NCI-H82 treated with DMSO at 0.1 percent for 48 hours (cell line): ENCODE measurements at regions not wholly inside any gene's neighbourhood (a gene's known extent, or its start where the extent isn't known, plus 50 kb on each side); places are given as distances from the start of the nearest gene placed in this dataset.
"Not testable (repeated sequence)": the region's sequence is repeated elsewhere in the genome, so short reads cannot be mapped to it uniquely, and the experiment has no call there.

Experiments used
- DNase-seq: peaks from one replicate; lab custom pipeline; 2025; ENCODE audit not compliant: unreplicated experiment; lab: John Stamatoyannopoulos, UW

DNA sequence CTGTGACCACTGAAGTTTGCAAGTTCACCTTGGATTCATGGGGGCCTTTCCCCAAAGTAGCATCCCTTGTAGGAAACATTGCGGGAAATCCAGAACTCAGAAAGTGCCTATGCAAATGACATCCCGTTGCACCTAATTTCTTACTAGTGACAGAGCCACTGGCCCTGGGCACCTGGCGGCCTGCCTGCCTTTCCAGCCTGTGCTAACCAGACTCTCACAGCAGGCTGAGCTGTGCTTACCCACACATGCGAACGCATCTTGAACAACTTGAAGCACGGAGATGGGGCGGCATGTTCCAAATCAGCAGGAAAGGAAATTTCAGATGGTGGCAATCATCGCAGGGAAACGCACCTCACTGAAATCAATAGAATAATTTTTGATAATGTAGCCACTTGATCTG is 405.8 kb downstream of the TMEM182 start:
- DNase-seq, result no peak

- no peak for DNase-seq
Observed at GRCh38 chr2:103169861-103170260, 408.0 kb downstream of the TMEM182 start.

GRCh38 chr2:103172821-103173220 is 411.0 kb downstream of the TMEM182 start:
- DNase-seq, result no peak

DNA sequence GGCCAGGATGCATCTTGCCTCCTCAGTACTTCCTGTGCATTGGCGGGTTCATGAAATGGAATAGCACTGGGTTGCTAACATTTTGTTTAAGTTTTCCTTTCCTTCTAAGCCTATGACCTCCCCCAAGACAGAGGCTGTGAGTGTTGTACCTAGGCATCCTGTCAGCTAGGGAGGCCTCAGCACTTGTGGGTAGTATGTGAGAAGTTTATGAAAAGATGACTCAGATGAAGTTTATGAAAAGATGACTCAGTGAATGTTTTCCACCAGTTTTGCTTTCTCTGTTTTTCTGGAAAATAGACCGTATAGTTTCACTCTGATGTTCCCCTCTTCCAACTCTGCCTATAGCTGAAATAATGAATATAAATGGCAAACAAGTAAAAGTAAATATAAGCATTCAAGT is 412.9 kb downstream of the TMEM182 start:
- no peak for DNase-seq

DNA sequence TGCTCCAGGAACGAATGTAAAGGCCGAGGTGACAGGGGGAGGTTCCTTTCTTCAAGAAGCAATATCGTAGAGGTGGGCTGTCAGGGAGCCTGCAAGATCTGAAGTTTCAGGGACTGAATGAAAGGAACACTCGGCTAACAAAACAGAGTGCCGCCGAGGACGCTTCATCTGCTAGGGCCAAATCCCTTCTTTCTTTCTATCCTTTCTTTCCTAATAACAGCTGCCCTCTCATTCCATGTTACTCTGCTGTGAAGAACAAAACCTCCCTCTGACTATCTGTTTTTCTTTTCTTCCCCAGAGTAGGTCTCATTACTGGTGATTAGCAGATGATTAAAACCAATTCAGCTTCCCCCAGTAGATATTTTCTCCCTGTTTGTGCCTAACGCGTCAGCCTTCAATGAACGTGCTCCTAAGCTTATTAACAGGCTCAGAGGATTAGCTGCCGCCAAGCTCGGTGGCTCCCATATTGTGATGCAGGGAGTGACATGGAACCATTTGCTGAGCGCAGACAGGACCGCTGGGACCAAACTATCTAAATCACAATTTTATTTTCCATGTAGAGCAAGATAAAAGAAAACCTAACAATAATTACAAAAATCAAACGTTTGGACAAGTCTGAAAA is 414.6 kb downstream of the TMEM182 start:
- DNase-seq, result peak; percentile 95

- DNase-seq, result no peak
Observed at GRCh38 chr2:103179798-103180197, 418.0 kb downstream of the TMEM182 start.

DNA sequence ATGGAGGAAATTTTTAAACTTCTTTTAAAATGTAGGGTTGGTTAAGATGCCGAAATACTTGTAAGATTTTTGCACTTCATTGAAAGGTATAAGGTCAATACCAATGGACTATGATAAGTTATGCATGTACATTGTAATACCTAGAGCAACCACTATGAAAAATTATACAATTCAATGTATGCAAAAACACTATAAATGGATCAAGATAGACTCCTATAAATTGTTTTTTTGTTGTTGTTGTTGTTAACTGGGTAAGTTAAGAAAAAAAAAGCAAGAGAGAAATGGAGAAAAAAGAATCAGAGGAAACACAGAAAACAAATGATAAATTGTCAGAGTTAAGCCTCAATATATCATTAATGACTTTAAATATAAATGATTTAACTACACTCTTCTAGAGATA is 421.2 kb downstream of the TMEM182 start:
- DNase-seq, result no peak

DNA sequence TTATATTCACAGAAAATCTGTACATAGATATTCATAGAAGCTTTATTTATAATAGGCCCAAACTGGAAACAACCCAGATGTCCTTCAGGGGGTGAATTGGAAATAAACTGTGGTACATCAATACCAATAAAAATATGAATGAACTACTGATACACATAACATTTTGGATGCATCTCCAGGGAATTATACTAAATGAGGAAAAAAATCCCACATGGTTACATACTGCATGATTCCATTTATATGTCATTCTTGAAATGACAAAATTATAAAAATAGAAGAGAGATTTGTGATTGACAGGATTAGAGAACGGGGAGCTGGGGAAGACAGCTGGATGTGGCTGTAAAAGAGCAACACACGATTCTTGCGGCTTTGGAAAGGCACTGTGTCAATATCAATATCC is 435.0 kb downstream of the TMEM182 start:
- DNase-seq, result no peak

DNA sequence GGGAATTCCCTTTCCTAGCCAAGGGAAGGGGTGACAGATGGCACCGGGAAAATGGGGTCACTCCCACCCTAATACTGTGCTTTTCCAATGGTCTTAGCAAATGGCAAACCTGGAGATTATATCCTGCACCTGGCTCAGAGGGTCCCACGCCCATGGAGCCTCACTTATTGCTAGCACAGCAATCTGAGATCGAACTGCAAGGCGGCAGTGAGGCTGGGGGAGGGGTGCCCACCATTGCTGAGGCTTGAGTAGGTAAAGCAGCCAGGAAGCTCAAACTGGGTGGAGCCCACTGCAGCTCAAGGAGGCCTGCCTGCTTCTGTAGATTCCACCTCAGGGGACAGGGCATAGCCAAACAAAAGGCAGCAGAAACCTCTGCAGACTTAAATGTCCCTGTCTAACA is 438.9 kb downstream of the TMEM182 start:
- DNase-seq, result not testable (repeated sequence)

GRCh38 chr2:103208916-103209315 is 447.1 kb downstream of the TMEM182 start:
- no peak for DNase-seq

DNA sequence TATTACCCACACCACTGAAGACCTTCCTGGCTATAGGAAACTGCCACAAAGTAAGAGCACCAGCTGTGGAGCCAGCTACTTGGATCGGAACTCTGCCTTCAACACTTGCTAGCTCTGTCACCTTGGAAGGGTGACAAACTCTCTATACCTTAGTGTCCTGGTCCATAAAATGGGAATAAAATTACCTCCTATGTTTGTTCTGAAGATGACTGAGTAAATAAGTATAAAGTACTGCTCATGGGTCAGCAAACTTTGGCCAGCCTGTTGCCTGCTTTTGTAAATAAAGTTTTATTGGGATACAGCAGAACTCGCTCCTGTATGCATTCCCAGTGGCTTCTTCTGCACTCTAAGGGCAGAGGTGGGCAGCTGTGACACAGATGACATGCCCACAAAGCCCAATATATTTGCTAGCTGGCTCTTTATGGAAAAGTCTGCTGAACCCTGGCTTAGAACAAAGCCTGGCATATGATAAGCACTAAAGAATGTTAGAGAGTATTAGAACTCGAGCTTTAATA is 451.3 kb downstream of the TMEM182 start:
- DNase-seq, result no peak

DNA sequence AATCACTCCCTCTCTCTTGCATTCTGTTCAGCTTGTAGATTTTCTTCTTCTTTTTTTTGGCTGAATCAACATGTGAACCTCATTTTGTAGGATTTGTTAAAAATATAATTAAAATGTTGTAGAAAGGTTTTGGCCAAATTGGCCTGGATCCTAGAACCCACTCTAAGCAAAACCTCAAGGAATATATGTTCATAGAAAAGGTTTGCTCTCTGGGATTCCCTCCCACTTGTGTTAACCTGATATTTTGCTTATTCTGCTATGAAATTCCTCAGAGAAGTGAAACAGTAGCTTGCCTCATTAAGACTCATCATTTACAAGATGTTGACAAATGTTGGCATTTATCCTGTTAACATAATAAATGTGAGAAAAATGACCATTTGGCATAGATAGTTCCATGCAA is 456.7 kb downstream of the TMEM182 start:
- DNase-seq, result no peak

DNA sequence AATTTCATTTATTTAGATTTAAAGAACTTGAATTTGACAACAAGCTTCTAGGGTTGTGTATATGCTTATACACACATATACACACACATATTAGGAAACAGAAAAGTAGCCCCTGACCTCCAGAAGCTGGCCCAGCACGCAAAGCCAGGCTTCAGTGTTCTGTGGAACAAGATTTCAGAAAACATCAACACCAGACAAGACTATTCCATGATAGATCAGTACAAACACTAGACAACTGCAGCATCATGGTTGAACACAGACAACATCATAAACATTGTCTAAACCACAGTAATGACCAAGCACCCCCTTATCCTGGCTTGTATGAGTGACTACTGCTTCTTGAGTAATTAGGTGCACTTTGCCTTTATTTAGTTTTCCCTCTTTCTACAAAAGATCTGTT is 457.6 kb downstream of the TMEM182 start:
- no peak for DNase-seq

- DNase-seq, result no peak
Observed at GRCh38 chr2:103222969-103223368, 461.1 kb downstream of the TMEM182 start.

GRCh38 chr2:103230796-103231195 is 469.0 kb downstream of the TMEM182 start:
- DNase-seq, result no peak

- DNase-seq, result no peak
Observed at GRCh38 chr2:103232865-103233264, 471.0 kb downstream of the TMEM182 start.

DNA sequence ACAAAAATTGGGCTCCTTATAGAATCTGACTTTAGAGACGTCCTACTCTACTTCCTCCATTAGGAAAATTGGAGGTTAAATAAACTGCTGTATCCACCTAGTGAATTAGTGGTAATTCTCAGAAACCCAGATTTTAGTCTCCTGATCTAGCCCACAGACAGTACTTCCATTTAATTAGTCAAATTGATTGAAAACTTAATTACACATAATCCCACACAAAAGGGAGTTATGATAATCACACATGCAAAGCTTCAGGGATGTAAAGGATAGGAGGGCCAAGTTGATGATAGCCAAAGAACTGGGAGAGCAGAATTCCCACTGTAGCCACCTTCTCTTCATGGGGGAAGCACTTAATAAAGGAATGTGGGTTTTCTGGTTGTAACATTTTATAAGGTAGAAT is 471.9 kb downstream of the TMEM182 start:
- DNase-seq, result no peak

DNA sequence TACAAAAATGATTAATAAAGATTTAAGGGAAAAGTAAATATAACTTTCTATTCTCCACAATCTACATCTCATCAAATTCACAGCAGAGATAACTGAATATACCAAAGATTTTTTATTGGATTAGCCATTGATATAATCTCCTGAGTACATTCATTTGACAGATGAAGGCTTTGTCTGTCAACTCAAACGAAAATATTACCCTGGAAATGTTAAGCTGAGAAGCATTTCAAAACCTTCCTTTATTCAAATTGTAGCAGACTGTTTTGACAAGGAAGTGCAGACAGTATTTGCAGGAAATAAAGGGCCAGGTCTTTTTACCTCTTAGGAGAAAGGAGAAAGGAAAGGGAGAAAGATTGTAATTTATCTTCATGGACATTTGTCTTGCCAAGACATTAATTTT is 473.5 kb downstream of the TMEM182 start:
- no peak for DNase-seq

DNA sequence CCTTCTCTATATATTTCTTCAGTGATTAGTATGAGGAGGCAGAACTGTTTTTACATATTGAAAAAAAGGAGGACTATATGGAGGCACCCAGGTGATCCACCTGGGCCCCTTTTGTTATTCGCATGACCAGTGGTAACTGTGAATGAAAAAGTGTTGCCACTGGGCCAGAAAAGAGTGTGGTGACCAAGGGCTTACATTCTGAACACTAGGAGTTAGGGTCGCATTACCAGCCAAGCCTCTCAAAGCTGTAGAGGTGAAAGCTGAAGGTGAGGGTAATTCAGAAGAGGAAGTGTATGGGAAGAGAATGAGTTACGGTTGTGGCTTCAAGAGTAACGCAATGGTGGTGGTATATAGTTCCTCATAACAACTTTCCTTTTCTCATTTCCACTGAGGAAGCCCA is 487.6 kb downstream of the TMEM182 start:
- DNase-seq, result no peak

- DNase-seq, result no peak
Observed at GRCh38 chr2:103252781-103253180, 490.9 kb downstream of the TMEM182 start.

DNA sequence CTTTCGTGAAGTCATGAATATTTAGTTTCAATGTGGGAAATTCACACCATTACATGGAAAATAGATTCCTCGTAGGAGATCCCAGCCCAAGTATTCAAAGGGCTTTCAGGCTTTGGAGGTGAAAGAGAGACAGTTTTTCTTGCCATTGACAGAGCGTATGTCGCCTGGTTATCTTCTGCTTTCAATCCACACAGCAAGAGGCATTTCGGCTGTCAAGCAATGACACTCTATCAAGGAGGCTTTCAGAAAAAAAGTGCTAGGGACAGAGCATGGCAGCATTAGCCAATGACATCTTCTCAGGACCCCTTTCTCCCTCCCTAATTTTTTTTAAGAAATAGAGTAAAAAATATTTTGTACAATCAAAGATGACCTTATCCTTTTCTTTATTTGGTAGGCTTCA is 492.8 kb downstream of the TMEM182 start:
- no peak for DNase-seq

DNA sequence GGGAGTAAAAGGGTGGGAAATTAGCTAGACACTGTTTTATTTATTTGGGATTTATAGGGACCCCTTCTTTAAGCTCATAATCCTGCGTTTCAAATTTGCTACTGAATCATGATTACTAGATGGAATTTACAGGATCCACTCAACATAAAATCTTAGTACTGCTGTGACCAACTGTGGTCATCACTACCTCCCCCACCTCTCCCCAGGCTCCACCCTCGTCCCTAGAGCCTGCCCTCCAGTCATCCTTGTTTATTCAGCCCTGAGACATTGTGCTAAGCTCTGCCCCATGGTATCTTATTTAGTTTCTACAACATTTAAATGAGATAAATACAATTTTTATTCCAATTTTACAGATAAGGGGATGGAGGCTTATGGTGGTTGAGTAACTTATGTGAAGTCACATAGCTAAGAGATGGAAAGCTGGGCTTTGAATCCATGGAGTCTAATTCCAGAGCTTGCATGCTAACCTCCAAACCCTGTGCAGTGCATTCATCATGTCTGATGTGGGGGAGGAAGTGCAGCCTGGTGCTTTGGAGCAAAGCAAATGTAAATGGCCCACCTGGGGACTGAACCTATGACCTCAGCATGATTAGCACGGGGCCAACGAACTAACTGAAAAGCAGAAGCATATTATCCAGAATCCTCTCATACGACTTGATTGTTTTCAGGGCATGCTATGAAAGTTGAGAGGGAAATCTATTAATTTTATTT is 502.4 kb downstream of the TMEM182 start:
- no peak for DNase-seq

GRCh38 chr2:103265521-103265920 is 503.7 kb downstream of the TMEM182 start:
- no peak for DNase-seq
